Stimulated activated CD4-positive, alpha-beta T cell treated with anti-CD3 and anti-CD28 coated beads, Interleukin-4, amount 100 ng/mL, for 48 hours (primary cell): ENCODE measurements at regions not wholly inside any gene's neighbourhood (a gene's known extent, or its start where the extent isn't known, plus 50 kb on each side); places are given as distances from the start of the nearest gene placed in this dataset.
"Not testable (repeated sequence)": the region's sequence is repeated elsewhere in the genome, so short reads cannot be mapped to it uniquely, and the experiment has no call there.

Experiments used
- DNase-seq, 2 donors: peaks; one replicate each; pipeline ENCODE4 v3.0.0-alpha.2; 2020; ENCODE audit warnings: low read depth in 2 of 2

DNA sequence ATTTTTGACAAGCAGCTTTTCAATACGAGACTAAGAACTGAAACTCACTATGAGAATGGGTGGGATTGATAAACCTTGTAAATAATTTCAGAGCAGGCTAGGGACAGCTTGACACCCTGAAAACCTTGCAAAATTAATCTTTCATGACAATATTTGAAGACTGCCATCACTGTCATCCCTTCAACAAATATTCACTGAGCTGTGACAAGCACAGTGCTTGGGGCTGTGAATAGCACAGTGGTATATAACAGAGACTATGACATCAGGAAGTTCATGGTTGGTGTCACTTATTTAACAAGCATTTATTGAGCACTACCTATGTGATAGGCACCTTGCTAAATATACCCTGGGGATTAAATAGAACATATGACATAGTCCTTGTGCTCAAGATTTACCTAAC lies 741.0 kb upstream of the RIOK2 start:
- DNase-seq: no peak

DNA sequence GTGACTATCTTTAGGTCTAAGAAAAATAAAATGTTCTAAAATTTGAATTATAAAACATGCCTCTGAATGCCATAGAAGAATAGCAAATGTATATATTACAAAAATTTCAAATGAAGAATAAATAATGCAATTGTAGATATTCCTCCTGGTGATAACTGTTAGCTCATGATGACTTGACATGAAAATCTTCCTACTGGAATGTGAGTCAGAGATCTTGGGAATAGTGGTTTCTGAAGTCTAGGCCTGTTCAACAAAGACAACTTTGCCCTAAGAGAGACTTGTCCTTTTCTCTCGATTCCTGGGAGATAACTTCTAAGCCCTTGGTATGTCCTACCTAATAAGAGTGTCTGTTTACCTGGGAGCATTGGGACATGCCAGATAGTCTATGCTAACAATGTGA lies 746.3 kb upstream of the RIOK2 start:
- no peak for DNase-seq

DNA sequence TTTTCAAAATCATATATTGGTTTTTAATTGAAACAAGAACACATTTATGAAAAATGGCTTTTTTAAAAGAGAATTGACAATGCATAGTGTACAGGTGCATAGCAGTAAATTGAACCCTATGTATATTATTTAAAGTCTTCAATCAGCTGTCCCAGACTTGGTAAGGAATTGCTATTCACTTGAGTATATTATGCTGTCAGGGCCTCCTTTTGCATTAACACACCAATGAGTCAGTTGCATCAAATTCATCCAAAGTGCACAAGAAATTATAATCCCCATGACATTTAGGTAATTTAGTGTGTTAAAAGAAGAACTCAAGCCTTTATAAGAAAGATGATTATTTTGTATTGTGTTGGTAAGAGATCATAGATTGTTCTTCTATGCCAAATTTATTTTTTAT lies 748.8 kb upstream of the RIOK2 start:
- DNase-seq: no peak

DNA sequence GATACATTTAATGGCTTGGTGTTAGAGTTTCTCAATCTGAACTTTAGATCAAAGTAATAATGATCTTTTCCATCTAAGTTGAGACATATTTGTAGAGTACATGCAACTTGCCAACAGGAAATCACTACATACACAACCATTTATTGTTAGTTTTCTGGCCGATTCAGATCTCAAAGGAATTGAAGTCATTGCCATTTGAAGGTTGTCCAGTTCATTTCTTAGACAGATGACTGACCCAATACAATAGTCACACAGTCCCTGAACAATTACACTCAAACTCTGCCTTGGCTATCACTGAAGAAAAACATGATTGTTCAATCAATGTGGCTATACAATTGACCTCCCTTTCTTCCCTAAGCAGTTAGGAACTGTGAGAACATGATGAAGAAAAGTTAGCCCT lies 753.2 kb upstream of the RIOK2 start:
- no peak for DNase-seq

DNA sequence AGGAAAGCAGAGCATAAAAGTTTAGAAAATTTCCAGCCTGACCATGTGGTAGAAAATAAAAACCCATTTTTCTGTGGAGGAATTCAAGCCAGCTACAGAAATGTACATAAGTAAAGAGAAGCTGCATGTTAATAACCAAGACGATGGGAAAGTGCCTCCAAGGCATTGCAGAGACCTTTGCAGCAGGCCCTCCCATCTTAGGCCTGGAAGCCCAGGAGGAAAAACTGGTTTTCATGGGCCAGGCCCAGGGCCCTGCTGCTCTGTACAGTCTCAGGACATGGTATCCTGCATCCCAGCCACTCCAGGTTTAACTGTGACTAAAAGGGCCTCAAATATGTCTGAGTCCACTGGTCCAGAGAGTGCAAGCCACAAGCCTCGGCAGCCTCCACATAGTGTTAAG lies 754.8 kb upstream of the RIOK2 start:
- no peak for DNase-seq

DNA sequence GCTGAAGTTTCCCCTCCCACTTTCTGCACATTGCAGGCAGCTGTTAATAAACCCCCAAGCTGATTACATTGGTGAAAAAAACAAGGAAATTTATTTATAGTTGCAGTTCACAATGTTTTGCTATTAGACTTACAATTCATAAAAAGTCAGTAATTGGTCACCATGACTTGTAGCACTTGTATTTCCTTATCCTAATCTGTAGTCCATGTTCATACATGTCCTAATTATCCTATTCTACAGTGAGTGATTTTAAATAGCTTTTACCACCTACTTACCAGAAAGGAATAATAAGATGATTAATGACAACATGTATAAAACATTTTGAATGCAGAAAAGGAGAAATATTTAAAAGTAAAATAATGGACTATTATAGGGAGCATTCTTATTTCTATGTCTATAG lies 760.0 kb upstream of the RIOK2 start:
- no peak for DNase-seq

DNA sequence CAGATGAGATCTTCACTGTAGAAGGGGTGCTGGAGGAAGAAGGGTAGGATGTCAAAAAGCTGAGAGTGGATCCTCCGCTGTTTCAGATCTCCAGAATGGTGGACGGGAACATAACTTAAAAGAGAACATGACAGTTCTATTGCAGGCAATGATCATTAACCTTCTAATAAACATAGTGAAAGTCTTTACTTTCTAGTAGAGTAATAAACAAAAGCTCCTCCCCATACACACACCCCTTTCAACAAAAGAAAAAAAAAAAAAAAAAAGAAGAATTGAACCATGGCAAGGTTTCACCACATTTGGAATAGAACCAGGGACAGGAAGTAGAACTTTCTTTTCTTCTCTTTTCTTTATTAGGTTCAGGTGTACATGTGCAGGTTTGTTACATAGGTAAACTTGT lies 768.1 kb upstream of the RIOK2 start:
- no peak for DNase-seq

DNA sequence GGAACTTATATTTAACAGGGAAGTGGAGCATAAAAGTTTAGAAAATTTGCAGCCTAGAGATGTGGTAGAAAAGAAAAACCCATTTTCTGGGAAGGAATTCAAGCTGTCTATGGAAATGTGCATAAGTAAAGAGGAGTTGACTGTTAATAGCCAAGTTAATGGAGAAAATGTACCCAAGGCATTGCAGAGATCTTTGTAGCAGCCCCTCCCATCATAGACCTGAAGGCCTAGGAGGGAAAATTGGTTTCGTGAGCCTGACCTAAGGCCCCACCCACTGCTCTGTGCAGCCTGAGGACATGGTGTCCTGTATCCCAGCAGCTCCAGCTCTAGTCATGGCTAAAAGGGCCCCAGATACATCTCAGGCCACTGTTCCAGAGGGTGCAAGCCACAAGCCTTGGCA lies 772.4 kb upstream of the RIOK2 start:
- no peak for DNase-seq

DNA sequence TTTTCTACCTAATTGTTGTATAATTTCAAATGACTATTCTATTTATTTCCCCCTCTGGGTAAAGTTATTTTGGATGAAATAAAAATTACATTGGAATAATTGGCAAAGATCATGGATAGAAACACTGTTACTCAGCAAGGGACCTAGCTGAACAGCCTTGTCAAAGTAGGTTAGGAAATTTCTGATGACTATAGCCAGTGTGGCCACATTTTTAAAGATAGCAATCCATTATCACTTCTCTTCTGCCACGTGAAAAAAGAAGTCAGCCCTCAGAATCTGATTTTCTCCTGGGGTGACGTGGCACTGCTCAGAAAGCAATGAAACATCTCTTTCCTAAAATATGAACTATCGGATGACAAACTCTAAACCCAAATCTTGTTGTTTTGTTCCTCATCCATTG lies 784.2 kb upstream of the RIOK2 start:
- no peak for DNase-seq

DNA sequence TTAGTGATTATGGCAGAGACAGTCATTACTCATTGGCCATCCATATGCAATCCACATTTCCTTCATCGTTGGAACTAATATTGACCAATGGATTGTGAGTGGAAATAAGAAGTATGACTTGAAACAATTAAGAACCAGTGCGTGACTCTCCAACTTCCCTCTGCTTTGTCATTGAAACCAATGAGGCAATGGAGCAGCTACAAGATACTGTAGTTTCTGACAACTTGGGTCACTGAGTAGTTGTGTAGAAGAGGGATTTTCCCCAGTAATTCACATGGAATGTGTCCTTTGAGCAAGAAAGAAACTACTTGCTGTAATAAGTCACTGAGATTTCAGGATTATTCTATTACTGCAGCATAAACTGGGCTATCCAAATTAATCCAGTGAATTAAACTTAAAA lies 785.3 kb upstream of the RIOK2 start:
- DNase-seq: no peak

DNA sequence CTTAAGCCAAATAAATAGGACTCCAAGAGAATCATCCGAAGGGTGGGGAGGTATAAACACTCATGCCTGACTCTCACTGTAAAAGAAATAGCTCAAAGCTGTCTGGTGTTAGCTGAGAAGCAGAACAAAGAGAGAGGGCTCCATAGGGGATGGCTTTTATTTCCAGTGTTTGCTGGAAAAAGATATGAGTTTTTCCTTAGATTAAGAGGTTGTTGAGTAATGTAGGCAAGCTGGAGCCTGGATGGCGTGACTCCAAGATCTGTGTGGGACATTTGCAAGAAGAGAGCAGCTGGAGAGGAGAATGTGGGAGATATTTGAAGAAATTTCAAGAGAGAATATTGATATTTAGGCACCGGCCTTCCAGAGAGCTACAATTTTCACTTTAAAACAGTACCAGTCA lies 793.7 kb upstream of the RGMB start:
- no peak for DNase-seq

DNA sequence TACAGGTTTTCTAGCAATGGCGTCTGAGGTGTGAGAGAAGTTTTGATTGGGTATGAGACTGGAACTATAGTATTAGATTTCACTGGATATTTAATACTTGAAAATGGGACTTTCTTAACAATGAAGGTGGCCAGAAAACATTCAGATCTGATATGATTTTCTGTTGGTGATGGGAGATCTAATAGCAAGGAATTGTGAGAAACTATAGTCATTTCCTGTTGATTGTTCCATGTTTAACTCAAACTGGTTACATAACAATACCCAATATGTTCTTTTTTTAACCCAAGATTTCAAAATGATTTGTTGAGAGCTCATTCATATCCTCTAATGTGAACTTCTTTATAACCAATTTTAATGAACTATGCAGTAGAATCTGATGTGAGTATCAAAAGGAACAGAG lies 793.2 kb upstream of the RGMB start:
- no peak for DNase-seq

DNA sequence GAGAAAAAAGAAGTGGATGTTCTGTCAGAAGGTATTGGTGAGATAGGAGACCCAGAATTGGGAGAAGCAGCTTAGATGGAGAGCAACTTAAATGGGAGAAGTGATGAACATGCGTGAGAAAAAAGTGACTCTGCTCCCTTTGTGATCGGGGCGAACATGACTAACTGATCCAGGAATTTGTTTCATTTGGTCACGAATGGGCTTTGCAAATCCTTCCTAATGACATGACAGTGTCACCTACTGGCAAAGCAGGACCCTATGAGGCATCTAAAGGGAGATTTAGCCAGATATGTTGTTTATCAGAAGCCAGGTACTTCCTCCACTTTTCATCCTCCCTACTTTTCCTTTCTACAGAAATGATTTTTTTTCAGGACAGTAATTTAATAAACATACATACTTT lies 787.4 kb upstream of the RGMB start:
- no peak for DNase-seq

DNA sequence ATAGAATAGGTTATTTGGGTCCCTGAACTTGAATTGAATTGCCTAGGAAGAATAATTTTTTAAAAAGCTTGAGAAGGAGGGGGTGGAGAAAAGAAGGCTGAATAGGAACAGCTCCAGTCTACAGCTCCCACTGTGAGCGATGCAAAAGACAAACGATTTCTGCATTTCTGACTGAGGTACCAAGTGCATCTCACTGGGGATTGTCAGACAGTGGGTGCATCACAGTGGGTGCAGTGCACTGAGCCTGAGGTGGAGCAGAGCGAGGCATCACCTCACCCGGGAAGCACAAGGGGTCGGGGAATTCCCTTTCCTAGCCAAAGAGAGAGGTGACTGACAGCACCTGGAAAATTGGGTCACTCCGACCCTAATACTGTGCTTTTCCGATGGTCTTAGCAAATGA lies 782.2 kb upstream of the RGMB start:
- no peak for DNase-seq

DNA sequence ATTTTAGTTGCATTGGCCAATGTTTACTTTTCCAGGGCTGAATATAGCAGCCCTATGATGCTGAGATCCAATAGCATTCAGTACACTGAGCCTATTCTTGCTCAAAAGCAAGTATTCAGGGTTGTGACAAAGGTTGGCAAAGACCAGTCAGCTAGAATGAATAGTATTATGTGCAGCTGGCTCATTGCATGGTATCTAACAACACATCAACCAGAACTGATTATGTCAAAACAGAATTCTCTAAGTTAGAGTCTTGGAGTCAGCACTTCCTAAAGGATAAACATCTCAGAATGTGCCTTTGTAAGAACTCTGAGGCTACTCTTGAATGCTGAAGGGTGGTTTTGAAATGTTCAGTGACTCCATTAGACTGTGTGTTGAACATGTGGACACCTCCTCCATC lies 774.5 kb upstream of the RGMB start:
- DNase-seq: no peak

DNA sequence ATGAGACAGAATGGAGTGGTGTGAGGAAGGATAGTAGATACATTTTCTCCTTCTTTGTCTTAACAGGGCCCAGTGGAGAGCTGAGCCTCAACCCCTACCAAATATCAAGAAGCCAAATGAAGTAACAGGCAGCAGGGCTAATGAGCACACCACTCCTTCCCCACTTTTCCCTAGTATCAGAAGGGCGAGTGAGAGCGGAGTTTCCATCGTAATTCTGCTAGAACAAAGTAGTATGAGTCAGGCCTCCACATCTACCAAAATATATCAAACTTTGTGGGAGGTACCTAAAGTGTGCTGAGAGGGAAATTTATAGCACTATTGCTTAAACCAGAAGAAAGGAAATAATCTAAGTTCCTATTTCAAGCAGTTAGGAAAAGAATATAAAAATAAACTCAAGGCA lies 769.0 kb upstream of the RGMB start:
- DNase-seq: no peak

DNA sequence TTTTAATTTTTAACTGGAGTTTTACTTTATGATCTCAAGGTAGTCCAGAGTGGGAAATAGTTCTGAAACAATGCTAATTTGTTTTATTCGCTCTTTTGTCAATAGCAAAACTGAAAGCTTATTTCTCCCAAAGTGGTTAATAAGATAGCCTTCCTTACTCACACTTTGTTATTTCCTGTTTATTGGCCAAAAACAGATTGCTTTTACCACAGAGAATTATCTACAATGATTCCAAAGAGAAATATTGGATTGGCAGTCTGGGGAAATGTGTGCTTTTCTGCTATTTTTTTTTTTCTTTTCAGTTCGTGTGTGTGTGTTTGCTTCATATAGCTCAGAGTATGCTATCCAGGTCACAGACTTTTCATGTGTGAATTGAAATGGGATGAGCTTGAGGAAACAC lies 756.7 kb upstream of the RGMB start:
- DNase-seq: no peak

DNA sequence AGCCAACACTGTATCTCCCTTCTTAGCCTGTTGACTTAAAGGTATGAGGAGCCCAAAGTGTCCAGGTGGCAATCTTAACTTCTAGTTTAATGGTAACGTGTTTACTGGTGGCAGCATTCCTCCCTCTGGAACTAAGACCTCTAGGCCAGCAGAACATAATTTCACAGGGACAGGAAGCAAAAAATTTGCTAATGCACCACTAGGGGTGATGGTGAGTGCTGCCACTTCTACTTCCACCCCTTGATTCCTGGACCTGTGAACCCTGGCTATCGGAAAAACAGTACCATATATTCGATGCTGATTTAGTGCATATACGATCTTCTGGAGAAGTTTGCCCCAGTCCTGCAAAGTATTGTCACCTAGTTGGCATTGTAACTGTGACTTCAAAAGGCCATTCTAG lies 743.2 kb upstream of the RGMB start:
- not testable (repeated sequence) for DNase-seq

DNA sequence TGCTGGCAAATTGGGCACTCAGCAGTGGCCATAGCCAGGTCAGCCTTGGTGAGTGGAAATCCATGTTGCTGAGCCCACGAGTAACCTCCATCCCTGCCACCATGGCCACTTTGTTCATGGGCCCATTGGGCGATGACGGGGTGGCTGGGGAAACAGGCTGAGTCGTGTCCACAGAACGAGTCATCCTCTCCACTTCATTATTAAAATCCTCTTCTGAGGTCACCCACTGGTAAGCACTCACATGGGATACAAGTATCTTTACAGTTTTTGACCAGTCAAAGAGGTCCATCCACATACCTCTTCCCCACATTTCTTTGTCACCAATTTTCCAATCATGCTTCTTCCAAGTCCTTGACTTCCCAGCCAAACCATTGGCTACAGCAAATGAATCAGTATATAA lies 742.4 kb upstream of the RGMB start:
- not testable (repeated sequence) for DNase-seq

DNA sequence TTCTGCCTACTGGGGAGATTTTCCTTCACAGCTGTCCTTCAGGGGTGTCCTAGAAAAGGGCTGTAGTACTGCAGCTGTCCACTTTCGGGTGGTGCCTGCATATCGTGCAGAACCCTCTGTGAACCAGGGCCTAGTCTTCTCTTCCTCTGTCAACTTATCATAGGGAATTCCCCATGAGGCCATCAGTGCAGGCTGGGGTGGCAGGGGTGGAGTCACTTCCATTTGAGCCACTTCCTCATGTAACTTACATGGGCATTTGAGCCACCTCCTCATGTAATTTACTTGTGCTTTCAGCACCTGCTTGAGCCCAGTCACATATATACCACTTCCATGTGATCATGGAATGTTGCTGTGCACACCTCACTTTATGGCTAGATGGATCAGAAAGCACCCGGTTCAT lies 742.0 kb upstream of the RGMB start:
- no peak for DNase-seq

DNA sequence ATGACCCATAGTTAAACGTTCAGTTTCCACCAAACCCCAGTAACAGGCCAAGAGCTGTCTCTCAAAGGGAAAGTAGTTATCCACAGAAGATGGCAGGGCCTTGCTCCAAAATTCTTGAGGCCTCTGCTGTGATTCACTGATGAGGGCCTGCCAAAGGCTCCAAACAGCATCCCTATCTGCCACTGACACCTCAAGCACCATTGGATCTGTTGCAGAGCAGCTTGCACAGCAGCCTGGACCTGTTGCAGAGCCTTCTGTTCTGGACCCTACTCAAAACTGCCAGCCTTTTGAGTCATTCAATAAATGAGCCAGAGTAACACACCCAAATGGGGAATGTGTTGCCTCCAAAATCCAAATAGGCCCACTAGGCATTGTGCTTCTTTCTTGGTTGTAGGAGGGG lies 741.5 kb upstream of the RGMB start:
- DNase-seq: no peak

DNA sequence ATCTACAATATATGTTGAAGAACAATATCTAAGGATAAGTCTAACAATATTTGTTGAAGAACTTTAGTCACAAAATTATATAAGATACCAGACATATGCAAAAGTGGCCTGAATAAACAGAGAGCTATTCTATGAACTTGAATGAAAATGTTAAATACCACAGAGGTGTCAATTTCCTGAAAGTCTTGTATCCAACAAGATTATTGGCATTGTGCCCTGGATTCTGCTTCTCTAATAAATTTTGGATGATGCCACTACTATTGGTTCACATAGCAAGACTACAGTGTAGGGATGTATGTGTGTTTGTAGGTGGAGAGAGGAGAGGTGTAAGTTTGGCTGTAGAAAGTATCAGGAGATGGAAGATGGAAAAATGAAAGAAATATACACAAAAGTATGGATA lies 731.8 kb upstream of the RGMB start:
- DNase-seq: no peak

DNA sequence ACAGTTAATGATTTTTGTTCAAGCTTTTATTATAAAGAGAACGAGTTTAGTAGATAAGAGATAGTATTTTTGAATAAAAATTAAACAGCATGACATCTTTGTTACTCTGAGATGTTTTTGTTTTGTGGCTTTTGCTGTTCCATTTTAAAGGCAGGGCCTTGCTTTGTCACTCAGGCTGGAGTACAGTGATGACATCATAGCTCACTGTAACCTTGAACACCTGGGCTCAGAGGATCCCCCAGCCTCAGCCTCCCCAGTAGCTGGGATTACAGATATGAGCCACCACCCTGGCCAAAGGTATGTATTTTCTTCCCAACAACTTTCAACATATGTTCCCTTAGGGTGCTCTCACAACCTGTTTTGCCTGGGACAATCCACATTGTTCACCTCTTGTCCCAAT lies 730.9 kb upstream of the RGMB start:
- DNase-seq: no peak

DNA sequence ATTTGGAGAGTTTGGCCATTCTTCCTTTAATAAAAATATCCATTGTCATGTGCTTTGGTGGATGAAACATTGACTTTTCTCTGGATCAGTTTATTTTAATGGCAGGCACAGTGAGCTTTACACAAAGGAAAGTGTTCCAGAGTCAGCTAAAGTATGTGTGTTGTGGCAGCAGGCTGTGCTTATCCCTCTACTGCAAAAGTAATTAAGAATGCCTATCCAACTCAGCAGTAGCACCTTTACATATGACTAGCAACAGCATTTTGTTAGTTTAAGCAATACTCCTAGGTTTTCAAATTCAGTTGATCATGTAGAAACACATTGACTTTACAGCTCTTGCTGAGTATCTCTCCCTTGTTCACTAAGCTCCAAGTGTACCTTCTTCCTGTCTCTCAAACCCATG lies 730.5 kb upstream of the RGMB start:
- DNase-seq: no peak

DNA sequence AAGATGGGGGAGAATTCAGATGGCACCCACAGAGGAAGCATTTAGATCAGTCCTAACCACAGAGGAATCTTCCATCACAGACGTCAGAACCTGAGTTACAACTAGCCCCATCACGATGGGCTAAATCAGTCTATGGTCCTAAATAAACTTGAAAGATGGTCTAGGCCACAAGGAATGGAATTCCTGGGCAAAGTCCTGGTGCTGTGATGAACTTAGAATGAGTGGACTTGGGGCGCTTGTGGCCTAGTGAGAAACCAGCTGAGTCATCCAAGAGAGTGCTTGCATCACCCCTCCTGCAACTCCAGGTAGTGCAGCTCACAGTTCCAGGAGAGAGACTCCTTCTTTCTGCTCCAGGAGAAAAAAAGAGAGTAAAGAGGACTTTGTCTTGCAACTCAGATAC lies 722.9 kb upstream of the RGMB start:
- DNase-seq: no peak
